Lung (tissue), 11 donors: ENCODE measurements at regions not wholly inside any gene's neighbourhood (a gene's known extent, or its start where the extent isn't known, plus 50 kb on each side); places are given as distances from the start of the nearest gene placed in this dataset.
A peak's percentile ranks its signal among the peaks of the same experiment; 100 is the strongest.

Experiments
- ATAC-seq: fragments of 200-7000 bp; cut with Tn5 transposase; one replicate; pipeline ENCODE4 v1.9.1; 2020; ENCODE audit warnings: moderate number of reproducible peaks; ENCODE audit not compliant: insufficient read depth, low FRiP score
- DNase-seq, 3 donors: peaks; one replicate each; pipeline ENCODE4 v3.0.0-alpha.2; 2013 to 2017
- H3K27ac ChIP-seq, 2 donors: one replicate each; pipeline ENCODE4 v1.5.1; 2013; ENCODE audit warnings: mild to moderate bottlenecking in 2 of 2, moderate library complexity in 2 of 2, control low read depth in 1 of 2, inconsistent platforms in 1 of 2, low read depth in 1 of 2, low read length in 1 of 2
- H3K27me3 ChIP-seq, 3 donors: one replicate each; pipeline ENCODE4 v1.5.1; 2013; ENCODE audit warnings: low read length in 2 of 3; ENCODE audit not compliant: control insufficient read depth in 3 of 3, insufficient read depth in 3 of 3
- H3K36me3 ChIP-seq, 4 donors: one replicate each; pipeline ENCODE4 v1.5.1; 2013; ENCODE audit warnings: low read length in 4 of 4, mild to moderate bottlenecking in 1 of 4, moderate library complexity in 1 of 4; ENCODE audit not compliant: control insufficient read depth in 4 of 4, insufficient read depth in 4 of 4
- H3K4me1 ChIP-seq, 5 donors: one replicate each; pipeline ENCODE4 v1.5.1; 2013; ENCODE audit warnings: low read length in 5 of 5, mild to moderate bottlenecking in 2 of 5, moderate library complexity in 1 of 5; ENCODE audit not compliant: control insufficient read depth in 5 of 5, insufficient read depth in 5 of 5
- H3K4me3 ChIP-seq: one replicate; pipeline ENCODE4 v1.5.1; 2013; ENCODE audit warnings: mild to moderate bottlenecking, control low read depth, moderate library complexity
- H3K9ac ChIP-seq, 2 donors: one replicate each; pipeline ENCODE4 v1.5.1; 2013; ENCODE audit warnings: low read length in 2 of 2, control low read depth in 1 of 2; ENCODE audit not compliant: insufficient read depth in 1 of 2
- H3K9me3 ChIP-seq, 4 donors: one replicate each; pipeline ENCODE4 v1.5.1; 2013; ENCODE audit warnings: low read length in 3 of 4, mild to moderate bottlenecking in 1 of 4, moderate library complexity in 1 of 4; ENCODE audit not compliant: control insufficient read depth in 4 of 4, insufficient read depth in 3 of 4
- WGBS, 2 donors: extraction: QIAGEN DNeasy Blood & Tissue Kit; methylation state at CpG; one replicate each; pipeline ENCODE4 v1.1.7; 2013; 5-methylcytosine and 5-hydroxymethylcytosine counted together
- TF ChIP-seq, protein P1 (sequence below): IDR thresholded peaks from 2 replicates; pipeline ENCODE4 v1.5.1; 2012; ENCODE audit warnings: mild to moderate bottlenecking; ENCODE audit errors: control extremely low read depth, extremely low read depth
- donor health status: control.
- donor health status: control.
- donor health status: Bipolar disorder and iron deficiency.
- donor health status: healthy.
- donor health status: DM: yes; HTN: yes; CAD: no.

DNA sequence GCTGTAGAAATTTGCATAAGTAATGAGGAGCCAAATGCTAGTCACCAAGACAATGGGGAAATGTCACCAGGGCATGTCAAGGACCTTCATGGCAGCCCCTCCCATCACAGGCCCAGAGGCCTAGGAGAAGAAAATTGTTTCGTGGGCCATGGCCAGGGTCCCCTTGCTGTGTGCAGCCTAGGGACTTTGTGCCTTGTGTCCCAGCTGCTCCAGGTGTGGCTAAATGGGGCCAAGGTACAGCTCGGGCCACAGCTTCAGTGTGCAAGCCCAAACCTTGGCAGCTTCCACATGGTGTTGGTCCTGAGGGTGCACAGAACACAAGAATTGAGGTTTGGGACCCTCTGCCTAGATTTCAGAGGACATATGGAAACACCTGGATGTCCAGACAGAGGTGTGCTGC lies 208.8 kb upstream of the TBC1D5 start:
- TF ChIP-seq, protein P1, sequence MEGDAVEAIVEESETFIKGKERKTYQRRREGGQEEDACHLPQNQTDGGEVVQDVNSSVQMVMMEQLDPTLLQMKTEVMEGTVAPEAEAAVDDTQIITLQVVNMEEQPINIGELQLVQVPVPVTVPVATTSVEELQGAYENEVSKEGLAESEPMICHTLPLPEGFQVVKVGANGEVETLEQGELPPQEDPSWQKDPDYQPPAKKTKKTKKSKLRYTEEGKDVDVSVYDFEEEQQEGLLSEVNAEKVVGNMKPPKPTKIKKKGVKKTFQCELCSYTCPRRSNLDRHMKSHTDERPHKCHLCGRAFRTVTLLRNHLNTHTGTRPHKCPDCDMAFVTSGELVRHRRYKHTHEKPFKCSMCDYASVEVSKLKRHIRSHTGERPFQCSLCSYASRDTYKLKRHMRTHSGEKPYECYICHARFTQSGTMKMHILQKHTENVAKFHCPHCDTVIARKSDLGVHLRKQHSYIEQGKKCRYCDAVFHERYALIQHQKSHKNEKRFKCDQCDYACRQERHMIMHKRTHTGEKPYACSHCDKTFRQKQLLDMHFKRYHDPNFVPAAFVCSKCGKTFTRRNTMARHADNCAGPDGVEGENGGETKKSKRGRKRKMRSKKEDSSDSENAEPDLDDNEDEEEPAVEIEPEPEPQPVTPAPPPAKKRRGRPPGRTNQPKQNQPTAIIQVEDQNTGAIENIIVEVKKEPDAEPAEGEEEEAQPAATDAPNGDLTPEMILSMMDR: no peak
- Histone ChIP-seq H3K9ac (no peak overlapping the region), H3K4me1 (peaks cover 0 to 3% (median 0%) of the 10 kb centered on the region in 5 donors), H3K27ac (no peak overlapping the region), H3K36me3 (no peaks in the 10 kb centered on the region), H3K4me3 (no peak overlapping the region), H3K27me3 (no peaks in the 10 kb centered on the region), H3K9me3 (peaks cover 0 to 6% (median 0%) of the 10 kb centered on the region in 4 donors)
- WGBS, 2 donors: 86 to 90% methylated on average over 2 of the region's 2 CpGs
- ATAC-seq (no peak), DNase-seq (no peak)

- ATAC-seq: no peak
- Histone ChIP-seq H3K27me3 (no peaks in the 10 kb centered on the region), H3K27ac (no peak overlapping the region), H3K9me3 (peaks cover 0 to 4% (median 0%) of the 10 kb centered on the region in 4 donors), H3K4me1 (peaks cover 0 to 6% (median 0%) of the 10 kb centered on the region in 5 donors), H3K4me3 (no peak overlapping the region), H3K36me3 (no peaks in the 10 kb centered on the region), H3K9ac (no peak overlapping the region)
- DNase-seq: peak in 1 of 3 donors; percentile 22
- TF ChIP-seq, protein P1: no peak
- 28 to 43% methylated on average over 6 of the region's 6 CpGs for WGBS, 2 donors
Measured at GRCh38 chr3:17949101-17949500, 206.7 kb upstream of the TBC1D5 start.

- peaks cover 0 to 4% (median 0%) of the 10 kb centered on the region in 4 donors for H3K9me3 ChIP-seq
- TF ChIP-seq, protein P1: no peak
Measured at GRCh38 chr3:17947833-17948232, 205.4 kb upstream of the TBC1D5 start.

GRCh38 chr3:17946619-17947018 lies 204.2 kb upstream of the TBC1D5 start:
- no peak for DNase-seq

More at GRCh38 chr3:17947833-17948232, 205.4 kb upstream of the TBC1D5 start:
- Histone ChIP-seq H3K4me1 (peaks cover 0 to 6% (median 0%) of the 10 kb centered on the region in 5 donors), H3K27me3 (no peaks in the 10 kb centered on the region), H3K4me3 (no peak overlapping the region), H3K27ac (no peak overlapping the region), H3K9ac (no peak overlapping the region), H3K36me3 (no peaks in the 10 kb centered on the region)
- DNase-seq: no peak
- no peak for ATAC-seq

More at GRCh38 chr3:17946619-17947018, 204.2 kb upstream of the TBC1D5 start:
- 38 to 64% methylated on average over 6 of the region's 6 CpGs for WGBS, 2 donors
- H3K27me3 ChIP-seq: no peaks in the 10 kb centered on the region
- H3K27ac ChIP-seq: no peak overlapping the region
- TF ChIP-seq, protein P1: no peak
- no peak for ATAC-seq
- peaks cover 0 to 6% (median 0%) of the 10 kb centered on the region in 5 donors for H3K4me1 ChIP-seq
- H3K4me3 ChIP-seq: no peak overlapping the region
- no peak overlapping the region for H3K9ac ChIP-seq
- H3K36me3 ChIP-seq: no peaks in the 10 kb centered on the region
- peaks cover 0 to 2% (median 0%) of the 10 kb centered on the region in 4 donors for H3K9me3 ChIP-seq
